A673 (cell line): ENCODE measurements at regions not wholly inside any gene's neighbourhood (a gene's known extent, or its start where the extent isn't known, plus 50 kb on each side); places are given as distances from the start of the nearest gene placed in this dataset.

Experiments used
- BruUV-seq: library from RNA; stranded (reverse); fragments of 400-500 nt; replicated peaks from 2 replicates; lab custom pipeline; 2021; lab: Mats Ljungman, UMichigan
- CTCF ChIA-PET: fragments of 300-600 bp; sonication (Branson Sonifier 250); formaldehyde crosslinking; loops from one replicate; lab custom pipeline; 2022; ENCODE audit warnings: antibody characterized with exemption; lab: Charles Lee
- POLR2A ChIA-PET: fragments of 300-600 bp; sonication (Branson Sonifier 250); formaldehyde crosslinking; loops from one replicate; lab custom pipeline; 2022; ENCODE audit warnings: antibody characterized with exemption; ENCODE audit not compliant: low non-redundant PET; lab: Charles Lee
- DNase-seq: peaks from one replicate; pipeline ENCODE4 v3.0.0-alpha.2; 2015; ENCODE audit warnings: low spot score
- H3K27ac ChIP-seq: fragments of 200-600 bp; sonication (generic); 2 replicates; pipeline ENCODE4 v1.5.1; 2016; ENCODE audit warnings: mixed run types, low read depth, mild to moderate bottlenecking, mixed read lengths, antibody characterized with exemption, low read length; ENCODE audit not compliant: poor library complexity, severe bottlenecking
- H3K27me3 ChIP-seq: fragments of 200-600 bp; sonication (generic); replicated peaks from 2 replicates; pipeline ENCODE4 v1.6.1; 2017; ENCODE audit warnings: mixed run types, low read depth, mild to moderate bottlenecking, mixed read lengths, antibody characterized with exemption, low read length; ENCODE audit not compliant: insufficient read depth, poor library complexity
- H3K36me3 ChIP-seq: fragments of 200-600 bp; sonication (generic); 2 replicates; pipeline ENCODE4 v1.6.1; 2016; ENCODE audit warnings: mixed run types, mild to moderate bottlenecking, mixed read lengths, antibody characterized with exemption, low read length; ENCODE audit not compliant: insufficient read depth, poor library complexity, severe bottlenecking
- H3K4me1 ChIP-seq: fragments of 200-600 bp; sonication (generic); 2 replicates; pipeline ENCODE4 v1.6.1; 2017; ENCODE audit warnings: mixed run types, mild to moderate bottlenecking, mixed read lengths, antibody characterized with exemption, low read length; ENCODE audit not compliant: insufficient read depth, poor library complexity, severe bottlenecking
- H3K4me3 ChIP-seq: fragments of 200-600 bp; sonication (generic); 2 replicates; pipeline ENCODE4 v1.5.1; 2016; ENCODE audit warnings: low read depth, mixed run types, mild to moderate bottlenecking, mixed read lengths, low read length; ENCODE audit not compliant: poor library complexity, severe bottlenecking
- H3K9me3 ChIP-seq: fragments of 200-600 bp; sonication (generic); 2 replicates; pipeline ENCODE4 v1.6.1; 2016; ENCODE audit warnings: mixed run types, low read depth, mild to moderate bottlenecking, mixed read lengths, antibody characterized with exemption, low read length; ENCODE audit not compliant: poor library complexity, severe bottlenecking
- CTCF ChIP-seq: fragments of 300-800, 200-600 bp; sonication (generic); conservative IDR thresholded peaks from 2 replicates; pipeline ENCODE4 v1.5.1; 2017; ENCODE audit warnings: low read depth, mild to moderate bottlenecking, antibody characterized with exemption, low read length, moderate library complexity, mixed read lengths
- EZH2 ChIP-seq: fragments of 200-600 bp; sonication (generic); IDR thresholded peaks from 2 replicates; pipeline ENCODE4 v1.6.1; 2017; ENCODE audit warnings: borderline replicate concordance, low read depth, mild to moderate bottlenecking, mixed read lengths, antibody characterized with exemption, low read length; ENCODE audit not compliant: poor library complexity, severe bottlenecking
- intact Hi-C: fragments of 100-400 bp; cut with micrococcal nuclease; formaldehyde crosslinking; loops from one replicate; pipeline ENCODE4 v1.10.0; 2022; ENCODE audit not compliant: unreplicated experiment

- Histone ChIP-seq H3K36me3 (no peaks in the 10 kb centered on the region), H3K27ac (no peak overlapping the region), H3K4me1 (peaks cover 3% of the 10 kb centered on the region), H3K4me3 (no peak overlapping the region), H3K27me3 (peaks cover 10% of the 10 kb centered on the region), H3K9me3 (no peaks in the 10 kb centered on the region)
- ChIA-PET CTCF (no interaction called here), POLR2A (no interaction called here)
- BruUV-seq, result no TSS peak
- no peak for DNase-seq
- no peak for TF ChIP-seq CTCF
- no peak for TF ChIP-seq EZH2
- intact Hi-C loops, result no loop called here
Observed at GRCh38 chr10:128689667-128690066, 563.4 kb upstream of the MKI67 start.

- no TSS peak for BruUV-seq
- CTCF ChIA-PET, result no interaction called here
Observed at GRCh38 chr10:128693493-128694131, 567.4 kb upstream of the MKI67 start.

GRCh38 chr10:128694168-128694850 is 568.1 kb upstream of the MKI67 start:
- CTCF ChIA-PET, result no interaction called here
- peak overlapping the region; percentile 17 for H3K4me3 ChIP-seq
- peaks cover 13% of the 10 kb centered on the region for H3K4me1 ChIP-seq
- H3K27me3 ChIP-seq, result peaks cover 36% of the 10 kb centered on the region
- TF ChIP-seq EZH2, result no peak
- no peak for TF ChIP-seq CTCF
- no peaks in the 10 kb centered on the region for H3K9me3 ChIP-seq
- BruUV-seq, result no TSS peak
- POLR2A ChIA-PET, result no interaction called here
- intact Hi-C loops, result no loop called here
- no peak overlapping the region for H3K27ac ChIP-seq
- no peak for DNase-seq
- H3K36me3 ChIP-seq, result no peaks in the 10 kb centered on the region

More at GRCh38 chr10:128693493-128694131, 567.4 kb upstream of the MKI67 start:
- H3K36me3 ChIP-seq, result no peaks in the 10 kb centered on the region
- POLR2A ChIA-PET, result no interaction called here
- no peaks in the 10 kb centered on the region for H3K9me3 ChIP-seq
- no peak overlapping the region for H3K27ac ChIP-seq
- H3K27me3 ChIP-seq, result peaks cover 30% of the 10 kb centered on the region
- no peak for TF ChIP-seq EZH2
- TF ChIP-seq CTCF, result no peak
- peaks cover 13% of the 10 kb centered on the region for H3K4me1 ChIP-seq
- intact Hi-C loops, result no loop called here
- H3K4me3 ChIP-seq, result no peak overlapping the region
- no peak for DNase-seq
